ENCODE measurements at regions not wholly inside any gene's neighbourhood (a gene's known extent, or its start where the extent isn't known, plus 50 kb on each side); places are given as distances from the start of the nearest gene placed in this dataset.

GRCh38 chr7:8371742-8372141 lies 61.7 kb upstream of the NXPH1 start:
- Histone ChIP-seq H3K4me2 (ENCODE audit: low read length) (no peak overlapping the region), H4K20me1 (ENCODE audit: insufficient read depth, low read length) (no peaks in the 10 kb centered on the region), H2AFZ (ENCODE audit: low read depth, low read length) (no peak overlapping the region), H3K27ac (ENCODE audit: low read depth, low read length) (no peak overlapping the region), H3K79me2 (ENCODE audit: insufficient read depth, low read length) (no peaks in the 10 kb centered on the region), H3K4me1 (ENCODE audit: insufficient read depth, low read length) (no peaks in the 10 kb centered on the region), H3K9ac (ENCODE audit: low read length) (no peak overlapping the region), H3K36me3 (ENCODE audit: insufficient read depth, low read length) (no peaks in the 10 kb centered on the region), H3K9me3 (ENCODE audit: insufficient read depth, low read depth, low read length) (no peaks in the 10 kb centered on the region), H3K4me3 (ENCODE audit: insufficient read depth, low read depth, low read length) (no peak overlapping the region), H3K27me3 (ENCODE audit: insufficient read depth, low read length) (no peaks in the 10 kb centered on the region)
- FAIRE-seq (no peak), DNase-seq (ENCODE audit: low read depth) (no peak)
- H3K9me3 Mint-ChIP-seq (ENCODE audit: unreplicated experiment) = peaks cover 2% of the 10 kb centered on the region
- TF ChIP-seq CTCF (IDR thresholded peaks at IDR 0.05; ENCODE audit: insufficient read depth, low read depth, low read length) = no peak
- no peak for TF ChIP-seq EZH2 (IDR thresholded peaks at IDR 0.05; ENCODE audit: insufficient read depth, low read length)
- no peaks in the 10 kb centered on the region for H3K27me3 Mint-ChIP-seq (ENCODE audit: low read depth, unreplicated experiment)
- H3K36me3 Mint-ChIP-seq (ENCODE audit: low read depth, unreplicated experiment) = no peaks in the 10 kb centered on the region
- no peak overlapping the region for H3K27ac Mint-ChIP-seq (ENCODE audit: unreplicated experiment)
- no peaks in the 10 kb centered on the region for H3K4me1 Mint-ChIP-seq (ENCODE audit: low read depth, unreplicated experiment)
- H3K4me3 Mint-ChIP-seq (ENCODE audit: unreplicated experiment) = no peak overlapping the region

GRCh38 chr7:8373851-8374250 lies 59.6 kb upstream of the NXPH1 start:
- no peaks in the 10 kb centered on the region for H3K27me3 ChIP-seq (ENCODE audit: insufficient read depth, low read length)
- H3K4me1 Mint-ChIP-seq (ENCODE audit: low read depth, unreplicated experiment) = no peaks in the 10 kb centered on the region
- no peaks in the 10 kb centered on the region for H3K4me1 ChIP-seq (ENCODE audit: insufficient read depth, low read length)
- peaks cover 2% of the 10 kb centered on the region for H3K9me3 Mint-ChIP-seq (ENCODE audit: unreplicated experiment)
- H3K9ac ChIP-seq (ENCODE audit: low read length) = no peak overlapping the region
- H3K4me3 ChIP-seq (ENCODE audit: insufficient read depth, low read depth, low read length) = no peak overlapping the region
- H3K36me3 ChIP-seq (ENCODE audit: insufficient read depth, low read length) = no peaks in the 10 kb centered on the region
- no peaks in the 10 kb centered on the region for H3K36me3 Mint-ChIP-seq (ENCODE audit: low read depth, unreplicated experiment)
- no peaks in the 10 kb centered on the region for H3K27me3 Mint-ChIP-seq (ENCODE audit: low read depth, unreplicated experiment)
- DNase-seq (ENCODE audit: low read depth) (no peak), FAIRE-seq (no peak)
- H3K27ac ChIP-seq (ENCODE audit: low read depth, low read length) = no peak overlapping the region
- no peak overlapping the region for H2AFZ ChIP-seq (ENCODE audit: low read depth, low read length)
- H3K4me2 ChIP-seq (ENCODE audit: low read length) = no peak overlapping the region
- H4K20me1 ChIP-seq (ENCODE audit: insufficient read depth, low read length) = no peaks in the 10 kb centered on the region
- H3K79me2 ChIP-seq (ENCODE audit: insufficient read depth, low read length) = no peaks in the 10 kb centered on the region
- H3K27ac Mint-ChIP-seq (ENCODE audit: unreplicated experiment) = no peak overlapping the region
- TF ChIP-seq EZH2 (IDR thresholded peaks at IDR 0.05; ENCODE audit: insufficient read depth, low read length) (no peak), CTCF (IDR thresholded peaks at IDR 0.05; ENCODE audit: insufficient read depth, low read depth, low read length) (no peak)
- H3K4me3 Mint-ChIP-seq (ENCODE audit: unreplicated experiment) = no peak overlapping the region
- no peaks in the 10 kb centered on the region for H3K9me3 ChIP-seq (ENCODE audit: insufficient read depth, low read depth, low read length)

- H3K36me3 ChIP-seq (ENCODE audit: insufficient read depth, low read length) = no peaks in the 10 kb centered on the region
- no peaks in the 10 kb centered on the region for H3K36me3 Mint-ChIP-seq (ENCODE audit: low read depth, unreplicated experiment)
- no peaks in the 10 kb centered on the region for H3K4me1 ChIP-seq (ENCODE audit: insufficient read depth, low read length)
- no peak for FAIRE-seq
- no peaks in the 10 kb centered on the region for H4K20me1 ChIP-seq (ENCODE audit: insufficient read depth, low read length)
- H3K4me1 Mint-ChIP-seq (ENCODE audit: low read depth, unreplicated experiment) = no peaks in the 10 kb centered on the region
- H3K27ac Mint-ChIP-seq (ENCODE audit: unreplicated experiment) = no peak overlapping the region
- H3K27me3 Mint-ChIP-seq (ENCODE audit: low read depth, unreplicated experiment) = no peaks in the 10 kb centered on the region
- no peak overlapping the region for H3K27ac ChIP-seq (ENCODE audit: low read depth, low read length)
- peaks cover 1% of the 10 kb centered on the region for H3K9me3 Mint-ChIP-seq (ENCODE audit: unreplicated experiment)
- H3K9ac ChIP-seq (ENCODE audit: low read length) = no peak overlapping the region
- H3K4me3 ChIP-seq (ENCODE audit: insufficient read depth, low read depth, low read length) = no peak overlapping the region
- no peak for TF ChIP-seq CTCF (IDR thresholded peaks at IDR 0.05; ENCODE audit: insufficient read depth, low read depth, low read length)
- TF ChIP-seq EZH2 (IDR thresholded peaks at IDR 0.05; ENCODE audit: insufficient read depth, low read length) = no peak
- no peak for DNase-seq (ENCODE audit: low read depth)
- no peaks in the 10 kb centered on the region for H3K27me3 ChIP-seq (ENCODE audit: insufficient read depth, low read length)
- no peak overlapping the region for H2AFZ ChIP-seq (ENCODE audit: low read depth, low read length)
- no peak overlapping the region for H3K4me3 Mint-ChIP-seq (ENCODE audit: unreplicated experiment)
- H3K4me2 ChIP-seq (ENCODE audit: low read length) = no peak overlapping the region
- H3K9me3 ChIP-seq (ENCODE audit: insufficient read depth, low read depth, low read length) = no peaks in the 10 kb centered on the region
- no peaks in the 10 kb centered on the region for H3K79me2 ChIP-seq (ENCODE audit: insufficient read depth, low read length)
These were observed 54.9 kb upstream of the NXPH1 start for GRCh38 chr7:8378349-8379019.
